DOHH2 (cell line): ENCODE measurements at regions not wholly inside any gene's neighbourhood (a gene's known extent, or its start where the extent isn't known, plus 50 kb on each side); places are given as distances from the start of the nearest gene placed in this dataset.

Experiments used
- CTCF ChIP-seq: fragments of 200-600 bp; sonication (generic); IDR thresholded peaks from one replicate; pipeline ENCODE4 v1.5.1; 2014; ENCODE audit warnings: antibody characterized with exemption, mild to moderate bottlenecking, low read depth, low read length; ENCODE audit not compliant: poor library complexity, severe bottlenecking
- EZH2phosphoT487 ChIP-seq: fragments of 200-600 bp; sonication (generic); IDR thresholded peaks from 2 replicates; pipeline ENCODE4 v1.6.1; 2017; ENCODE audit warnings: borderline replicate concordance, mild to moderate bottlenecking, antibody characterized with exemption, low read length, moderate library complexity, mixed read lengths

- TF ChIP-seq EZH2phosphoT487 (no peak), CTCF (no peak)
Observed at GRCh38 chr5:124685404-124685930, 61.0 kb downstream of the ZNF608 start.
